IMR-90 (cell line): ENCODE measurements at regions not wholly inside any gene's neighbourhood (a gene's known extent, or its start where the extent isn't known, plus 50 kb on each side); places are given as distances from the start of the nearest gene placed in this dataset.

ENCODE experiments used
- ATAC-seq: fragments of 200-7000 bp; cut with Tn5 transposase; 2 replicates; pipeline ENCODE4 v1.9.1; 2020; ENCODE audit warnings: low read depth, mild to moderate bottlenecking, moderate library complexity
- BruUV-seq: library from RNA; stranded (reverse); fragments of 400-500 nt; replicated peaks from 2 replicates; lab custom pipeline; 2021; lab: Mats Ljungman, UMichigan
- CTCF ChIA-PET: fragments of 300-600 bp; formaldehyde crosslinking; extraction: SDS; loops from one replicate; lab custom pipeline; 2021; ENCODE audit warnings: antibody characterized with exemption; lab: Yijun Ruan, JAX
- POLR2A ChIA-PET: fragments of 300-600 bp; sonication (Branson Sonifier 250); formaldehyde crosslinking; loops from one replicate; lab custom pipeline; 2022; ENCODE audit warnings: antibody characterized with exemption; ENCODE audit not compliant: unreplicated experiment; lab: Charles Lee
- DNase-seq: peaks from one replicate; pipeline ENCODE4 v3.0.0; 2013
- H2AFZ ChIP-seq: replicated peaks from 2 replicates; pipeline ENCODE3; 2013; ENCODE audit warnings: low read length, mild to moderate bottlenecking; ENCODE audit not compliant: poor library complexity
- H2AK5ac ChIP-seq: 2 replicates; pipeline ENCODE4 v1.6.1; 2013; ENCODE audit warnings: low read depth, low read length, inconsistent platforms
- H2AK9ac ChIP-seq: replicated peaks from 2 replicates; pipeline ENCODE3; 2013; ENCODE audit warnings: mild to moderate bottlenecking, low read depth, low read length, moderate library complexity; ENCODE audit not compliant: poor library complexity
- H2BK120ac ChIP-seq: 2 replicates; pipeline ENCODE4 v1.6.1; 2013; ENCODE audit warnings: low read depth, low read length, inconsistent platforms
- H2BK15ac ChIP-seq: 3 replicates; pipeline ENCODE4 v1.6.1; 2013; ENCODE audit warnings: low read depth, low read length, inconsistent platforms
- H2BK20ac ChIP-seq: 2 replicates; pipeline ENCODE4 v1.6.1; 2013; ENCODE audit warnings: low read depth, mild to moderate bottlenecking, inconsistent platforms, low read length, moderate library complexity
- H2BK5ac ChIP-seq: 2 replicates; pipeline ENCODE4 v1.6.1; 2013; ENCODE audit warnings: mild to moderate bottlenecking, low read depth, low read length, inconsistent platforms; ENCODE audit not compliant: poor library complexity, severe bottlenecking
- H3K14ac ChIP-seq: replicated peaks from 2 replicates; pipeline ENCODE4 v1.6.1; 2013; ENCODE audit warnings: low read depth, low read length, inconsistent platforms
- H3K18ac ChIP-seq: 2 replicates; pipeline ENCODE4 v1.6.1; 2013; ENCODE audit warnings: low read depth, low read length, control low read depth
- H3K23ac ChIP-seq: 2 replicates; pipeline ENCODE4 v1.6.1; 2013; ENCODE audit warnings: low read depth, low read length, inconsistent platforms
- H3K27ac ChIP-seq: 2 replicates; pipeline ENCODE4 v1.5.1; 2013; ENCODE audit warnings: mild to moderate bottlenecking, control low read depth, low read length; ENCODE audit not compliant: insufficient read depth
- H3K27me3 ChIP-seq: 2 replicates; pipeline ENCODE4 v1.6.1; 2013; ENCODE audit warnings: low read length; ENCODE audit not compliant: control insufficient read depth, insufficient read depth
- H3K36me3 ChIP-seq: 2 replicates; pipeline ENCODE4 v1.6.1; 2013; ENCODE audit warnings: low read length, mixed read lengths; ENCODE audit not compliant: control insufficient read depth, insufficient read depth
- H3K4ac ChIP-seq: 2 replicates; pipeline ENCODE4 v1.6.1; 2013; ENCODE audit warnings: low read depth, low read length, inconsistent platforms
- H3K4me1 ChIP-seq: 2 replicates; pipeline ENCODE4 v1.6.1; 2013; ENCODE audit warnings: low read length, mixed read lengths; ENCODE audit not compliant: control insufficient read depth, insufficient read depth
- H3K4me2 ChIP-seq: 2 replicates; pipeline ENCODE4 v1.6.1; 2013; ENCODE audit warnings: low read depth, mild to moderate bottlenecking, control low read depth, low read length, moderate library complexity
- H3K4me3 ChIP-seq: 2 replicates; pipeline ENCODE4 v1.5.1; 2013; ENCODE audit warnings: low read depth, mild to moderate bottlenecking, control low read depth, low read length, moderate library complexity; ENCODE audit not compliant: insufficient read depth
- H3K56ac ChIP-seq: 2 replicates; pipeline ENCODE4 v1.6.1; 2013; ENCODE audit warnings: low read length, inconsistent platforms; ENCODE audit not compliant: insufficient read depth; ENCODE audit errors: extremely low read depth
- H3K79me1 ChIP-seq, 2 experiments: 2 replicates each; pipeline ENCODE4 v1.6.1; 2013; ENCODE audit warnings: low read length in 2 of 2, inconsistent platforms in 1 of 2, low read depth in 1 of 2
- H3K9ac ChIP-seq: 2 replicates; pipeline ENCODE4 v1.6.1; 2013; ENCODE audit warnings: low read depth, low read length, control low read depth
- H3K9me1 ChIP-seq: 2 replicates; pipeline ENCODE4 v1.6.1; 2013; ENCODE audit warnings: low read length, inconsistent platforms; ENCODE audit not compliant: insufficient read depth
- H3K9me3 ChIP-seq: 2 replicates; pipeline ENCODE4 v1.6.1; 2013; ENCODE audit warnings: low read length; ENCODE audit not compliant: control insufficient read depth, insufficient read depth
- H4K20me1 ChIP-seq: 2 replicates; pipeline ENCODE4 v1.6.1; 2013; ENCODE audit warnings: low read length, inconsistent platforms; ENCODE audit not compliant: insufficient read depth
- H4K5ac ChIP-seq: 2 replicates; pipeline ENCODE4 v1.6.1; 2013; ENCODE audit warnings: mild to moderate bottlenecking, low read depth, low read length, control low read depth
- H4K8ac ChIP-seq, 2 experiments: 2 replicates each; pipeline ENCODE4 v1.6.1; 2013; ENCODE audit warnings: low read depth in 2 of 2, low read length in 2 of 2, control low read depth in 1 of 2, inconsistent platforms in 1 of 2
- H4K91ac ChIP-seq: 2 replicates; pipeline ENCODE4 v1.6.1; 2013; ENCODE audit warnings: low read depth, low read length, inconsistent platforms; ENCODE audit not compliant: insufficient read depth
- BHLHE40 ChIP-seq: fragments of 150-350 bp; IDR thresholded peaks from 2 replicates; pipeline ENCODE4 v1.6.1; 2016; ENCODE audit warnings: mild to moderate bottlenecking, low read depth, low read length
- CEBPB ChIP-seq: IDR thresholded peaks from 2 replicates; pipeline ENCODE4 v1.6.1; 2012; ENCODE audit warnings: low read depth, low read length, improper control_type of control experiment
- CHD1 ChIP-seq: IDR thresholded peaks from 2 replicates; pipeline ENCODE4 v1.6.1; 2012; ENCODE audit warnings: low read depth, low read length, improper control_type of control experiment
- CTCF ChIP-seq: conservative IDR thresholded peaks from 2 replicates; pipeline ENCODE4 v1.5.1; 2012; ENCODE audit warnings: mild to moderate bottlenecking, low read depth, low read length, improper control_type of control experiment
- ELK1 ChIP-seq: fragments of 150-350 bp; IDR thresholded peaks from 2 replicates; pipeline ENCODE4 v1.6.1; 2016; ENCODE audit warnings: low read depth, mild to moderate bottlenecking, low read length, moderate library complexity, borderline replicate concordance
- FOS ChIP-seq: fragments of 150-350 bp; IDR thresholded peaks from 2 replicates; pipeline ENCODE4 v1.6.1; 2016; ENCODE audit warnings: low read depth, low read length
- MAFK ChIP-seq: IDR thresholded peaks from 2 replicates; pipeline ENCODE4 v1.6.1; 2012; ENCODE audit warnings: low read depth, low read length, improper control_type of control experiment
- MAZ ChIP-seq: IDR thresholded peaks from 2 replicates; pipeline ENCODE4 v1.6.1; 2012; ENCODE audit warnings: low read depth, mild to moderate bottlenecking, low read length, improper control_type of control experiment, moderate library complexity, borderline replicate concordance
- MXI1 ChIP-seq: IDR thresholded peaks from 2 replicates; pipeline ENCODE4 v1.6.1; 2012; ENCODE audit warnings: low read depth, mild to moderate bottlenecking, low read length, moderate library complexity, borderline replicate concordance
- NFE2L2 ChIP-seq: fragments of 150-350 bp; IDR thresholded peaks from 2 replicates; pipeline ENCODE4 v1.6.1; 2016; ENCODE audit warnings: low read depth, mild to moderate bottlenecking, low read length
- POLR2A ChIP-seq: IDR thresholded peaks from 2 replicates; pipeline ENCODE4 v1.6.1; 2012; ENCODE audit warnings: mild to moderate bottlenecking, low read depth, low read length
- RAD21 ChIP-seq: IDR thresholded peaks from 2 replicates; pipeline ENCODE4 v1.6.1; 2012; ENCODE audit warnings: low read length, improper control_type of control experiment
- RCOR1 ChIP-seq: IDR thresholded peaks from 2 replicates; pipeline ENCODE4 v1.6.1; 2012; ENCODE audit warnings: mild to moderate bottlenecking, low read length, improper control_type of control experiment; ENCODE audit not compliant: insufficient replicate concordance
- RFX5 ChIP-seq: IDR thresholded peaks from 2 replicates; pipeline ENCODE4 v1.8.0; 2012; ENCODE audit warnings: low read depth, mild to moderate bottlenecking, low read length, moderate library complexity
- SMC3 ChIP-seq: fragments of 150-350 bp; IDR thresholded peaks from 2 replicates; pipeline ENCODE4 v1.6.1; 2016; ENCODE audit warnings: low read depth, mild to moderate bottlenecking, antibody characterized with exemption, low read length, moderate library complexity
- USF2 ChIP-seq: fragments of 150-350 bp; IDR thresholded peaks from 2 replicates; pipeline ENCODE4 v1.6.1; 2017; ENCODE audit warnings: mild to moderate bottlenecking, antibody characterized with exemption, low read length, low read depth
- WGBS, 2 experiments: methylation state at CpG; one replicate each; pipeline versions ENCODE4 v1.1.5 to v1.1.7; 2013; ENCODE audit warnings: missing lambda C conversion rate in 2 of 2; ENCODE audit not compliant: insufficient read length in 1 of 2; ENCODE audit errors: extremely low coverage in 2 of 2; 5-methylcytosine and 5-hydroxymethylcytosine counted together
- dilution Hi-C: fragments of 300-500 bp; cut with HindIII; formaldehyde crosslinking; loops from one replicate; pipeline ENCODE4 v1.14.3; 2018; ENCODE audit warnings: low sequenced_read_pairs; ENCODE audit not compliant: unreplicated experiment
- in situ Hi-C: fragments of 300-500 bp; cut with MboI; formaldehyde crosslinking; loops from 3 replicates; pipeline ENCODE4 v1.14.3; 2019; ENCODE audit warnings: low sequenced_read_pairs, inconsistent platforms, mixed read lengths
- intact Hi-C: fragments of 100-400 bp; cut with micrococcal nuclease; formaldehyde crosslinking; loops from 2 replicates; pipeline ENCODE4 v1.10.0; 2022

- Histone ChIP-seq H2BK5ac (peak overlapping the region; percentile 31), H2BK20ac (no peak overlapping the region), H3K4me2 (no peak overlapping the region), H3K14ac (no peak overlapping the region), H2BK15ac (no peak overlapping the region), H3K9me1 (no peaks in the 10 kb centered on the region), H3K56ac (no peak overlapping the region), H2AK5ac (no peak overlapping the region), H4K91ac (no peak overlapping the region), H3K18ac (no peak overlapping the region), H3K4me3 (no peak overlapping the region), H4K20me1 (no peaks in the 10 kb centered on the region), H3K27me3 (no peaks in the 10 kb centered on the region; the same call in none of the 2 replicates), H2AFZ (no peak overlapping the region), H2BK120ac (no peak overlapping the region), H4K8ac (no peak overlapping the region), H4K5ac (no peak overlapping the region), H3K27ac (no peak overlapping the region), H3K4me1 (no peaks in the 10 kb centered on the region), H3K9ac (no peak overlapping the region), H3K23ac (no peak overlapping the region), H3K4ac (no peak overlapping the region), H3K9me3 (no peaks in the 10 kb centered on the region), H3K36me3 (no peaks in the 10 kb centered on the region), H3K79me1 (no peaks in the 10 kb centered on the region), H2AK9ac (no peak overlapping the region)
- POLR2A ChIA-PET: no interaction called here
- intact Hi-C loops: no loop called here
- dilution Hi-C loops: no loop called here
- BruUV-seq: no TSS peak
- in situ Hi-C loops: no loop called here
- TF ChIP-seq MAFK (no peak), FOS (no peak), RAD21 (no peak), BHLHE40 (no peak), RFX5 (no peak), MAZ (no peak), MXI1 (no peak), SMC3 (no peak), NFE2L2 (no peak), CTCF (no peak), POLR2A (no peak), CHD1 (no peak), CEBPB (no peak), USF2 (no peak), RCOR1 (no peak), ELK1 (no peak)
- CTCF ChIA-PET: no interaction called here
- ATAC-seq (no peak), DNase-seq (no peak)
- WGBS, 2 experiments: 9% methylated on average over 1 of the region's 1 CpG; no CpG with 5 or more reads in 1 of the 2 experiments
Observed at GRCh38 chr22:26964642-26965041, 307.3 kb downstream of the MIAT start.
